NCI-H510A treated with DMSO at 0.1 percent for 48 hours (cell line): ENCODE measurements at regions not wholly inside any gene's neighbourhood (a gene's known extent, or its start where the extent isn't known, plus 50 kb on each side); places are given as distances from the start of the nearest gene placed in this dataset.
"Not testable (repeated sequence)": the region's sequence is repeated elsewhere in the genome, so short reads cannot be mapped to it uniquely, and the experiment has no call there.

Source experiments
- DNase-seq: peaks from one replicate; lab custom pipeline; 2025; lab: John Stamatoyannopoulos, UW

DNA sequence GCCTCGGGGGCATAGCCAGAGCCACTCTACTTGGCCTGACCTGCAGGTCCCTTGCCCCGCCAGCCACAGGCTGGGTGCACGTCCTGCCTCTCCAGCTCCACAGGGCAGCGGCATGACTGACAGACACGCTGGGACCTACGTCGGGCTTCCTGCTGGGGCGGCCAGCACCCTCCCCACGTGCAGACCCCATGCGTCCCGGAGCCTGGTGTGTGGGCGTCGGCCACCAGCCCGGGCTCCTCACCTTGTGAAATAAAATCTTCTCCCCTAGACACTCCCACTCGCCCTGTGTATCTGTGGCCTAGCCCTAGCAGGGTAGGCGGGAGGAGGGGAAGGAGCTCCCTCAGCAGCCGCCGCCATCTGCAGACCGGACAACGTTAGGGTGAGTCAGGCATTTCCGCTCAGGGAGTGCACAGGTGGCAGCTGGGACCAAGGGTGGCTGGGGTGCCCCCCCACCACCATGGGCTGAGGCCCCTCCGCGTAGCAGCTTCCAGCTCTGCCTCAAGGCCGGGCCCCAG lies 119.5 kb downstream of the IGLL1 start:
- not testable (repeated sequence) for DNase-seq

DNA sequence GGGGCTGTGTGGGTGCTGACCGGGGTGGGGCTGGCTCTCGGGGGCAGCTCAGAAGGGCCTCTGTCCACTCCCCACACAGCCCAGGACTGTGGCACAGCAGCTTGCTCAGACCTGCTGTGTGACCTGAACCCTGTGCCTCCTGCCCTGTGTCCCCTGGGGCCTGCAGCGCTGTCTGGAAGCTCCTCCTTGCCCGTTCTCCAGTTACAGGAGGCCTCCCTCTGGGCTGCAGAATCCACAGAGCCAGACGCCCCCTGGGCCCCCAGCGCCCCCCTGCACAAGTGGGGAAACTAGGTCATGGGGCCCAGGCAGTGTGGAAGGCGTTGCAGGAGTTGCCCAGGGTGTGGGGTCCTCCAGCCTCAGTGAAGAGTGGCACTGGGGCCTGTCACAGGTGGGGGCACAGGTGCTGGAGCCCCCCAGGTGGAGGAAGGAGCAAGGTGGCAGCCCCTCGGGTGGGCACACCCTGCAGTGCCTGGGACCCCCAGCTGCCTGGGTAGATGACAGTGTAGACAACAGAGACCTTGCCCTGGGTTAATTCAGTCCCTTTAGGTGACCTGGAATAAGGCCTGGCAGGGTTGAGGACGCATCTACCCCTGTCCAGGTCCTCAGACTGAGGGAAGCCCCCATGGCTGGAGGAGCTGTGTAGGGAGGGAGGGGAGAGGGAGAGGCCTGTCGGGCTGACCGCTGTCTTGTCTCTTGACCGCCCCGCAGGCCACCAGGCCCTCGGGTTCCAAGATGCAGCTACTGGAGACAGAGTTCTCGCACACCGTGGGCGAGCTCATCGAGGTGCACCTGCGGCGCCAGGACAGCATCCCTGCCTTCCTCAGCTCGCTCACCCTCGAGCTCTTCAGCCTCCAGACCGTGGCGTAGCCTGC lies 120.2 kb downstream of the IGLL1 start:
- not testable (repeated sequence) for DNase-seq

DNA sequence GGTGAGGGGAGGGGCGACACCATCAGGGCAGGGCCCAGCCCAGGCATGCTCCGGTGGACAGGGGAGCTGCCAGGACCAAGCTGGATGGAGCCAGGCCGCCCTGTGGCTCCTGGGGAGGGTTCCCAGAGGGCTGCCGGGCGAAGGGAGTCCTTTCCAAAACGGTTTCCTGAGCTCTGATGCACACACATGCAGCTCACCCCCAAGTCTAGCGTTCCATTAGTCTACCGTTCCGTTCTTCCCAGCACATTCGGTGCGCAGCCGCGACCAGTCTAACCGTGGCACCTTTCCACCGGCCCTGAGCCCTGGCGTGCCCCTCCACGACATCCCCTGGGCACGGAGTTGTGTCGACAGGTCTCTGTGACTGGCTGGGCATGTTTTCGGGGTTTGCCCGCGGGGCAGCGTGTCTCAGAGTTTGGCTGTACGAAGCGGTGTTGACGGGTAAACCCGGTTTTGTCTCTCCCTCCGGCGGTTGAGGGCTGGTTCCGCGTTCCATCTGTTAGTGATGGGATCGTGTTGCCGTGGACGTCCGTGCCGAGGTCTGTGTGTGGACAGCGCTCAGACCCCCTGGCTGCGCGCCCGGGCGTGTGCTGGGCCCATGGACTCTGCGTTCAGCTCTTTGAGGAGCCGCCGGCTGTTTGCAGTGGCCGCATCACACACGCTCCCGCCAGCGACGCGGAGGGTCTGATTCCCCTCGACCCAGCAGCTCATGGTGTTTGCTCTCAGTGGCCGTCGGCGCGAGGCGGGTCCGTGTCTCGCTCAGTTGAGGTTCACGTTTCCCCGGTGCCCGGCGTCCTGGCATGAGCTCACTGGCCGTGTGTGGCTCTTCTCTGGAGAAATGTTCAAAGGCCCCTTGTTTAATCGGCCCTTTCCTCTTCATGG lies 121.2 kb downstream of the IGLL1 start:
- DNase-seq: no peak

DNA sequence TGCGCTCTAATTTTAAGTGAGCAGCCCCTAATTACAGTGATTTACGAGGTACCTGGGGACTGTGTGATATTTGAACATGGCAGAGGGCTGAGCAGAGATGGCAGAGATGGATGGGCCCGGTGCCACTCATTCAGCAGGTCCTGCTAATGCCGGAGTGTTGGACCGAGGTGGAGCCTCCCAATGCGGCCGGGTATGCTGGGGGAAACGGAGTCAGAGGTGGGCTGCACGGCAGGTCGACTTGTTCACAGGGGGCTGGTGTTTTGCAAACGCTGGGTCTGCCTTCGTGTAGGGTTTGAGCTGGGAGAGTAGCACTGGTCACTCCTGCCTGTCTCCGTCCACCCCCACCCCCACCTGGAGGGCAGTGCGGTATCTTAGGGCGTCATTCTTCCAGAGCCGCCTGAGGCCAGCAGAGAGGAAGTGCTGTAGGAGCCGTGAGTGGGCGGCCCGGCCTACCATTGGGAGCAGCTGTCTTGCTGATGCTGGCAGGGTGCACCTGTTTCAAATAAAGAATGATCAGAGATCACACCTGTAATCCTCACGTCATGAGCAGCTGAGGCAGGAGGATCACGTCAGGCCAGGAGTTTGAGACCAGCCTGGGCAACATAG lies 122.6 kb downstream of the IGLL1 start:
- no peak for DNase-seq

DNA sequence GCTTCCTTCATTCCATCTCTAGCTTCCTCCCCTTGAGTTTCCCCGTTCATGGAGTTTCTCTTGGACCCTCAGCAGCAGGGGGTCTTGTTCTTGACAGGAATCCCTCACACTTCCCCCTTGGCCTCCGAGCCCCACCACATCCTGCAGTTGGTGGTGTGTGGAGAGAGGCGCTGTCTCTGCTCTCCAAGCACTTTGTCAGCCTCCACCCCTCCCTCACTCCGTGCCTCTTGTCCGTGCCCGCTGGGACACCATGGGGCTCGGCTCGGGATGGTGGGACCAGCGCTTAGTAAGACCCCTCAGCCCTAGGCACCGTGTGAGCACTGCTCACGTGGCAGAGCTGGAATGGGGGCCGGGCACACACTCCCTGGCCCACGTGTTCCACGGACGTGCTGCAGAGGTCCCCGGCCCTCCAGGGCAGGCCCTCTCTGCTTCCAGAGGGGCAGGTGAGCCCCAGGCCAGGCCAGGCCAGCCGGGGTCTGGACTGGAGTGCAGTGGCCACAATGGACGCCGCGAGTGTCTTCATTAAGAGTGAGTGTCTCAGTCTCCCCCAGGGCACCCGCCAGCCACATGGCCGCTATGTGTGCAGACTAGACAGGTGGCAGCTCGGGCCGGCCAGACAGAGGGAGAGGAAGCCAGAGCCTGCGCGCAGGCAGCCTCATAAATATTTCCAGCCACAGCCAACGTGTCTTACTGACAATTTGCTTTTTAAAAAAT lies 123.3 kb downstream of the IGLL1 start:
- DNase-seq: not testable (repeated sequence)

DNA sequence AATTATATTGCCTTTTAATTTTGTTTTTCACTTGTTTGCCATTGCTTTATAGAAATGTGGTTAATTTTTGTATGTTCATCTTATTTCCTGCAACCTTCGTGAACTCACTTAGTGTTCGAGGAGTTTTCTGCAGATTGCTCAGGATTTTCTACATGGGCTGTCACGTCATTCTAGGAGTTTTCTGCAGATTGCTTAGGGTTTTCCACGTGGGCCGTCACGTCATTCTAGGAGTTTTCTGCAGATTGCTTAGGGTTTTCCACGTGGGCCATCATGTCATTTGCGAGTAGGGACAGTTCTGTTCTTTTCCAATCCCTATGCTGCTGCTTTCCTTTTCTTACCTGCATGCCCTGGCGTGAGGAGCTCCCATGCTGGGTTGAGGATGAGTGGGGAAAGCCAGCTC lies 125.7 kb downstream of the IGLL1 start:
- DNase-seq: not testable (repeated sequence)

DNA sequence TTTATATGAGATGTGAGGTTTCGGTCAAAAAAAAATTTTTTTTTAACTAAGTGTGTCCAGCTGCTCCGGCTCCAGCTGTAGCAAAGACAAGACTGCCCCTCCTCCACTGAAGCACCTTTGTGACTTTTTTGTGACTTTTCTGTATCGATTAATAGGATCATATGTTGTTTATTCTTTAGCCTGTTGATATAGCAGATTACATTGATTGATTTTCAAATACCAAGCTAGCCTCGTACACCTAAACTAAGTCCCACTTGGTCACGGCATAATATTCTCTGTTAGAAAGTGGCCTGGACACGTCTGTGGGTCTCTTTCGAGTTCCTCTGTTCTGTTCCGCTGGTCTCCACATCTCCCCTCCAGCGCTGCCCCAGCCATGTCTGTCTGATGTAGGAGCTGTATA lies 126.8 kb downstream of the IGLL1 start:
- DNase-seq: no peak

DNA sequence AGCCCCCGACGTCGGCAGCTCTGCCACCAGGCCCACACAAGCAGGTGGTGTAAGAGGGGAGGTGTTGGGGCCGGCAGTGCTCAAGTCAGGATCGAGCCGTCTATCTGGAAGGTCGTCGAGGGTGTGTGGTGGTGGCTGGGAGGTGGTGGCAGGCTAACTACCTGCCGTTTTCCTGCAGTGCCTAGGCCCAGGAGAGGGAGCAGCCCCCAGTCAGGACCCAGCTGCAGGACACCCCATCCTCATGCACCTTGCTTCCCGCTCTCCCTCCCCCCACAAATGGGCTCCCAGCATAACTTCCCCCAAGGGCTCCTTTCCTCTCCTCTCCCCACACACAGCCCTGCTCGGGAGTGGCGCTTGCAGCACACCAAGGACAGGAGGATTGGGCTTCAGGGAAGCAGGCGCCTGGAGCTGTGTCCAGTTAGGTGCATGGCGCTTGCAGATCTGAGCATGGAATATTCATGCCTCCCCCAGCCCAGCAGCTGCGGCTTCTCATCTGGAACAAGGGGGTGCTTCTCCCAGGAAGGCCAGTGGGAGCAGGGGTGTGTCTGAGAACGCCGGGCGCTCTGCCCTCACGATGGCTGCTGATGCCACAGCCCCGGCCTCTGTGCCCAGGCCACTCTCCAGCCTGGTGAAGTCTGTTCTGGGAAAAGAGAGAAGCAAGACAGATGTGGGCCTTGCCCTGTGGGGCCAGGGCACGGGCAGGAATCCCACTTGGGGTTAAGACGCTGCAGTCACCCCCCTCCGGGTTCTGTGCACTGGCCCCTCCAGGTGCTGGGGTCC lies 127.7 kb downstream of the IGLL1 start:
- DNase-seq: no peak

DNA sequence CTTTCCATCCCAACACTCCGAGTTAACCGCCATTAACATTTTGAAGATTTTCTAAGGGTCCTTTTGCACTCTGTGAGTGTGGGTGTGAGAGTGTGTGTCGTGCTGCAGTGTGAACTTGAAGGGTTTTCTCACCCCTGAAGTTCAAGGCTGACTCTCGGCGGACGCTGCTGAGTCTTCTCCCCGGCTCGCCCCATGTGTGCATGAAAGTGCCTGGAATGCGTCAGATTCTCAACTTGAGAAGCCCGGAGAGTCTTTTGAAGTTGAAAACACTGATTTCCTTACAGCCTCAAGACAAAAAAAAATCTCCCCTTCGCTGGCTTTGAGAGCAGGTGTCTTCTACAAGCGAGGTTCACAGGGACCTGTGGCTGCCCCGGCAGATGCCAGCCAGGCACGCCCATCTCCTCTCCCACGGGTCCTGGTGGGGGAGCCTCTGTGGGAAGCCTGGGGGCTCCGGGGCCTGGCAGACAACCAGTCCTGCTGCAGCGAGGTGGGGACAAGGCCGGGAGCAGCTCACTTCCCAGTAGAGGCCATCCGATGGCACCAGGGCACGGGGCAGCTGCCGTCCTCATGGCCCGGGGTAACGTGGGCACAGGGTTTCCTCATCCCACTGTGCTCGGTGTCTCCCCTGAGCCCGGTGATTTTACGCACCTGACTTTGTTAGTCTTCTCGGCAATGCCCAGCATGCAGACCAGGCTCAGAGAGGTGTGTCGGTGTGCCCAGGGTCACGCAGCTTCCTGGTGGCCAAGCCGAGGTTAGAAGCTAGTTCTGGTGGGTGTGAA lies 128.4 kb downstream of the IGLL1 start:
- DNase-seq: not testable (repeated sequence)

DNA sequence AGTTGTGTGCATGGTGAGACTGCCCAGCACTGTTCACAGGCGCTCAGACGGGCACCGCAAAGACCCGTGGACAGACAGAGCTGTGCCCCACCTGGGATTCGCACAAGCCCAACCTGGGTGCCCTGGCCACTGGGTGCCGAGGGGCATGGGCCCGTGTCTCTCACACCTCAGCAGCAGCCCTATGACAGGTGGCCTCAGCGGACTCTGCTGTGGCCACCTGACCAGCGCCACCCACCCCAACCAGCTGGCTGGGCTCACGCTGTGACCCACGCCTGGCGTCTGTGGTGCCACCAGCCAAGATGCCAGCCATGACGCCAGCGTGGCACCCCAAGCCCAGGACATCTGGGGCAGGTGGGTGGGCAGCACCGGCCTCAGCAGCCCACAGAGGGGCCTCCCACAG lies 129.3 kb downstream of the IGLL1 start:
- DNase-seq: not testable (repeated sequence)

DNA sequence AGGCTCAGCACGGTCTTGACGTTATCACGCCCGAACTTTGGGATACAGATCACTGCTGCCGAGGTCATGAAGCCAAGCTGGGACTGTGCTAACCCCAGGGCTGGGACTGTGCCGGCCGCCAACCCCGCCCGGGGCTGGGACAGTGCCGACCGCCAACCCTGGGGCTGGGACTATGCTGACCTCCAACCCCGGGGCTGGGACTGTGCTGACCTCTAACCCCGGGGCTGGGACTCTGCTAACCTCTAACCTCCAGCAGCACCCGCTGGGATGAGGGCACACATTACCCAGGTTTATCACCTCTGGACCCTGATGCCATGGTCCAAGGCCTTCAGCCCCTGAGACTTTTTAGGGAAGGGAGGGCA lies 129.7 kb downstream of the IGLL1 start:
- DNase-seq: no peak

DNA sequence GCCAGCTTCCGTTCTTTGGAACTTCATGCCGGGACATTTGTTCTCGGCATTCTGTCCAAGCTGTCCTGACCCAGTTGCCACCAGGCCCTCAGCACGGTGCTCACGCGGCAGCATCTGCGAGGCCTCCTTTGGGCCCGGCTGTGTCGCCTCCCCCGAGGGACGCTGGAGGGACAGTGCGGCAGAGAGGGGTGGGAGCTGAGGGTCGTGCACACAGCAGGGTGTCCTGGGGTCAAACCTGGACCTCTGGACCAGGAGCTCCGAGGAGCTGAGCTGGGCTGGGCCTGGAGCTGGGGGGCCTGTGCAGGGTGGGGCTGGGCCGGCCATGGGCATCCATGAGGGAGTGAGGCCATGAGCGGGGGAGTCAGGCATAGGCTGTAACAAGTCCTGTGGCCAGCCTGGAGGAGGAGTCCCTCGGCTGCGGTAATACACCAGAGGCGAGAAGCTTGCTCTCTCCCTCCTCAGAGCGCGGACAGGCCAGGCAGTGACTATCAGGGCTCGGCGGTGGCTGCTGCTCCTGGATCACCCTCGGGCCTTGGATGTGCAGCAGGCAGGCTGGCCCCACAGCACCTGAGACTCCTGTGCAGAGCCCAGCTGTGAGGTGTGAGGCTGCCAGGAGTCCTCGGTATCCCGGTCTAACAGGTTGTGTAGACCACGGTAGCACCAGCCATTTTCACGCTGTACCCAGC lies 130.2 kb downstream of the IGLL1 start:
- not testable (repeated sequence) for DNase-seq

DNA sequence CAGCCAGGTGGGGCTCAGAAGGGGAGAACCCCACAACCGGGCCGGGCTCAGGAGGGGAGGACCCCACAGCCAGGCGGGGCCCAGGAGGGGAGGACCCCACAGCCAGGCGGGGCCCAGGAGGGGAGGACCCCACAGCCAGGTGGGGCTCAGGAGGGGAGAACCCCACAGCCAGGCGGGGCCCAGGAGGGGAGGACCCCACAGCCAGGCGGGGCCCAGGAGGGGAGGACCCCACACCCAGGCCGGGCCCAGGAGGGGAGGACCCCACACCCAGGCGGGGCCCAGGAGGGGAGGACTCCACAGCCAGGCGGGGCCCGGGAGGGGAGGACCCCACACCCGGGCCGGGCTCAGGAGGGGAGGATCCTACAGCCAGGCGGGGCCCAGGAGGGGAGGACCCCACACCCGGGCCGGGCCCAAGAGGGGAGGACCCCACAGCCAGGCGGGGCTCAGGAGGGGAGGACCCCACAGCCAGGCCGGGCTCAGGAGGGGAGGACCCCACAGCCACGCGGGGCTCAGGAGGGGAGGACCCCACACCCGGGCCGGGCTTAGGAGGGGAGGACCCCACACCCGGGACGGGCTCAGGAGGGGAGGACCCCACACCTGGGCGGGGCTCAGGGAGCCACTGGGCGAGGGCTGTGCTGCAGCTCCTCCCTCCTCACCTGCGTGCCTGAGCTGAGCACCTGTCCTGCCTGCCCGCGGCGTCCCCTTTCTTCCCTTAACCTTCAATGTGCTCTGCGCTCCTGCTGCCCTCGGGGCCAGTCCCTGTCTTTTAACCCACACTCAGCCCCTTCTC lies 131.4 kb downstream of the IGLL1 start:
- DNase-seq: not testable (repeated sequence)

DNA sequence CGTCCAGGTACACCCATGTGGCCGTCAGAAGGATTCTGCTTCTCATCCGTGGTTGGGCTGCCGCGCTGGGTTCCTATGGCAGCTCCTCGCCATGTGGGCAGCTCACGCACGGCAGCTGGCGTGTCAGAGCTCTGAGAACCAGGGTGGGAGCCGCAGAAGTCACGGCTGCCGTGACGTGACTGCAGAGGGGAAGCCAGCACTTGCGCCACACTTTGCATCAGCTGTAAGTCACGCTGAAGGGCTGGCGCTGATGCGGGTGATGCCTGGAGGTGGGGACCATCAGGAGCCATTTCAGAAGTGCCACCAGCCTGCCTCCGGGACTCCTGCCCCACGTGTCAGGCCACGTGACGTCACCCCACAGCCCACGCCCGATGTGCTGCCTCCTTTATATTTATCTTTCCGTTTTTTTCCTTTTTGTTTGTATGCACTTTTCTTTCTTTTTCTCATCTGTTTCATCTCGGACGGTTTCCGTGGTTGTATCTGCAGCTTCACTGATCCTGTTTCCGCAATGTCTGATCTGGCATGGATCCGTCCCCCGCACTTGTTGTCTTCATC lies 133.2 kb downstream of the IGLL1 start:
- no peak for DNase-seq

DNA sequence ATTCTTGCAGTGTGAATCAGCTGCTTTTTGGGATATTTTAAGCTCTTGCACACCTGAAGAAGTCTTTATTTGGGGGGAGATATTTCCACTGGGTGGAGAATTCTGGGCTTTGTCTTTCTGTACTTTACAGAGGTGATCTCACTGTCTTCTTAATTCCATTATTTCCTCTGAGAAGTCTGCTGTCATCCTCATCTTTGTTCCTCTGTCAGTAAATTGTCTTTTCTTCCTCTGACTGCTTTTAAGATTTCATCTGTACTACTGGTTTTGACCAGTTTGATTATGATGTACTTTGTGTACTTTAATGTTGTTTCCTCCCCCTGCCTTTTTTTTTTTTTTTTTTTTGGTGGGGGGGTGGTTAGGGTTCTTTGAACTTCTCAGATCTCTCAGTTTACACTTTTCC lies 133.9 kb downstream of the IGLL1 start:
- not testable (repeated sequence) for DNase-seq

DNA sequence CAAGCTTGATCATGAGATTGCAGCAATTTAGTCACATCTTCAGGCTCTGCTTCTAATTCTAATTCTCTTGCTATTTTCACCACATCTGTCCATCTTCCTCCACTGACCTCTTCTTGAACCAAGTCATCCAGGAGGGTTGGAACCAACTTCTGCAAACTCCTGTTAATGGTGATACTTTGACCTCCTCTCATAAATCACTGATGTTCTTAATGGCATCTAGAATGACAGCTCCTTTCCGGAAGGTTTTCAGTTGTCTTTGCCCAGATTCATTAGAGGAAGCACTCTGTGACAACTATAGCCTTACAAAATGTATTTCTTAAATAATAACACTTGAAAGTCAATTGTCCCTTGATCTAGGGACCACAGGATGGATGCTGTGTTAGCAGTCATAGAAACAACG lies 136.2 kb downstream of the IGLL1 start:
- not testable (repeated sequence) for DNase-seq

DNA sequence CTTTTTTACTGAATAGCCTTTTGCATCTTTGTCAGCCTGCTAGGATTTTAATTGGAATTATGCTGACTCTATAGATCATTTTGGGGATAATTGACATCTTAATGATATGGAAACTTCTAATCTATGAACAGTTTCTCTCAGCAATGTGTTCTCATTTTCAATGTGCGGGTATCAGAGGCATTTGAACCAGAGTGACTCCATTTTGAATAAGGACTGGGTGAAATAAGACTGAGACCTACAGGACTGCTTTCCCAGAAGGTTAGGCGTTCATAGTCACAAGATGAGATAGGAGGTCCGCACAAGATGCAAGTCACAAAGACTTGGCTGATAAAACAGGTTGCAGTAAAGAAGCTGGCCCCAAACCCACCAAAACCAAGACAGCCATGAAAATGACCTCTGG lies 140.5 kb downstream of the IGLL1 start:
- DNase-seq: not testable (repeated sequence)

DNA sequence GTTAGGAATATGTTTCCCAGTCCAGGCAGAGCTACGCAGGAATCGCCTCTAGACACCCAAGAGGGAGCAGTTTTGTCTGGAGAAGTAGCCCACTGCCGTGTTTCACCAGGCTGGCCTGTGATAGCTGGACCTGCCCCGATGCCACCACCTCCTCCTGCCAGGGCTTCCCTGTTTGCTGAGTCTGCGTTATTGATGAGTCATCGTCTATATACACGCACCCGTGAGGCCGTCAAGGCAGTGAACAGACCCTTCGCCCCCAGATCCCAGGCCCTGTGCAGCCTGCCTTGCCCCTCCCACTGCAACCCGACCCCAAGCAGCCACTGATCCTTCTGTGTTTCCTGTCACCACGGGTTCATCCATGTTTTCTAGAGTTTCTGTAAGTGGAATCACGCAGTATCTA lies 141.9 kb downstream of the IGLL1 start:
- no peak for DNase-seq
